Testis (tissue), 2 donors: ENCODE measurements at regions not wholly inside any gene's neighbourhood (a gene's known extent, or its start where the extent isn't known, plus 50 kb on each side); places are given as distances from the start of the nearest gene placed in this dataset.

Experiments
- DNase-seq: peaks from one replicate; pipeline ENCODE4 v3.0.0-alpha.2; 2019
- H3K27ac ChIP-seq, 2 donors: fragments of 200-600 bp; sonication (generic); one replicate each; pipeline ENCODE4 v1.5.1; 2019
- H3K27me3 ChIP-seq: fragments of 200-600 bp; sonication (generic); one replicate; pipeline ENCODE4 v1.5.1; 2019
- H3K36me3 ChIP-seq: fragments of 200-600 bp; sonication (generic); one replicate; pipeline ENCODE4 v1.5.1; 2017; ENCODE audit warnings: low read depth; ENCODE audit errors: missing control alignments
- H3K4me1 ChIP-seq: fragments of 200-600 bp; sonication (generic); one replicate; pipeline ENCODE4 v1.5.1; 2019
- H3K4me3 ChIP-seq, 2 donors: fragments of 200-600 bp; sonication (generic); one replicate each; pipeline ENCODE4 v1.5.1; 2017 to 2019
- H3K9me3 ChIP-seq: fragments of 200-600 bp; sonication (generic); one replicate; pipeline ENCODE4 v1.5.1; 2017
- CTCF ChIP-seq, 3 experiments: fragments of 450-650 bp in 2 of 3; fragments of 200-600 bp in 1 of 3; sonication (generic) in 1 of 3; IDR thresholded peaks; one replicate each; pipeline ENCODE4 v1.5.1; 2016 to 2019; ENCODE audit warnings: antibody characterized with exemption in 3 of 3, mild to moderate bottlenecking in 2 of 3, moderate library complexity in 1 of 3
- POLR2A ChIP-seq: fragments of 450-650 bp; IDR thresholded peaks from one replicate; pipeline ENCODE4 v1.6.1; 2017; ENCODE audit warnings: antibody characterized with exemption, mild to moderate bottlenecking, moderate library complexity
- WGBS, 2 donors: methylation state at CpG; one replicate each; pipeline ENCODE4 v1.1.5; 2018; 5-methylcytosine and 5-hydroxymethylcytosine counted together
- intact Hi-C: fragments of 100-400 bp; cut with DNase I; formaldehyde crosslinking; loops from one replicate; pipeline ENCODE4 v1.15.1; 2023; ENCODE audit warnings: low total_unique reads

GRCh38 chr13:44197791-44198770 is 175.5 kb upstream of the SERP2 start:
- DNase-seq, result no peak
- Histone ChIP-seq H3K27ac (no peak overlapping the region), H3K9me3 (no peaks in the 10 kb centered on the region), H3K4me3 (no peak overlapping the region), H3K36me3 (no peaks in the 10 kb centered on the region), H3K27me3 (no peaks in the 10 kb centered on the region), H3K4me1 (peaks cover 3% of the 10 kb centered on the region)
- intact Hi-C loops, result no loop called here
- 81 to 90% methylated on average over 1 of the region's 1 CpG for WGBS, 2 donors
- no peak for TF ChIP-seq CTCF (IDR thresholded peaks at IDR 0.05)
- TF ChIP-seq POLR2A, result no peak

GRCh38 chr13:44198826-44199225 is 174.8 kb upstream of the SERP2 start:
- no peaks in the 10 kb centered on the region for H3K9me3 ChIP-seq

GRCh38 chr13:44199627-44200207 is 173.9 kb upstream of the SERP2 start:
- WGBS, 2 donors, result 64 to 78% methylated on average over 2 of the region's 2 CpGs
- Histone ChIP-seq H3K9me3 (no peaks in the 10 kb centered on the region), H3K27me3 (no peaks in the 10 kb centered on the region), H3K27ac (no peak overlapping the region), H3K4me1 (peaks cover 3% of the 10 kb centered on the region), H3K36me3 (no peaks in the 10 kb centered on the region), H3K4me3 (no peak overlapping the region)
- TF ChIP-seq POLR2A, result no peak
- TF ChIP-seq CTCF (IDR thresholded peaks at IDR 0.05), result no peak
- no peak for DNase-seq
- intact Hi-C loops, result no loop called here

More at GRCh38 chr13:44198826-44199225, 174.8 kb upstream of the SERP2 start:
- WGBS, 2 donors, result 93 to 94% methylated on average over 2 to 3 of the region's 3 CpGs
- no peak overlapping the region for H3K27ac ChIP-seq
- no peaks in the 10 kb centered on the region for H3K27me3 ChIP-seq
- TF ChIP-seq CTCF (IDR thresholded peaks at IDR 0.05), result no peak
- TF ChIP-seq POLR2A, result no peak
- no peak overlapping the region for H3K4me3 ChIP-seq
- intact Hi-C loops, result no loop called here
- no peak for DNase-seq
- H3K4me1 ChIP-seq, result peaks cover 3% of the 10 kb centered on the region
- H3K36me3 ChIP-seq, result no peaks in the 10 kb centered on the region

- TF ChIP-seq POLR2A (no peak), CTCF (IDR thresholded peaks at IDR 0.05) (no peak)
- H3K4me3 ChIP-seq, result no peak overlapping the region
- H3K27ac ChIP-seq, result no peak overlapping the region
- 84 to 92% methylated on average over 3 of the region's 3 CpGs for WGBS, 2 donors
- intact Hi-C loops, result no loop called here
- H3K9me3 ChIP-seq, result no peaks in the 10 kb centered on the region
- no peaks in the 10 kb centered on the region for H3K27me3 ChIP-seq
- DNase-seq, result no peak
- no peaks in the 10 kb centered on the region for H3K36me3 ChIP-seq
- no peaks in the 10 kb centered on the region for H3K4me1 ChIP-seq
These were observed 167.2 kb upstream of the SERP2 start for GRCh38 chr13:44206434-44206833.
